ENCODE measurements at regions not wholly inside any gene's neighbourhood (a gene's known extent, or its start where the extent isn't known, plus 50 kb on each side); places are given as distances from the start of the nearest gene placed in this dataset.

GRCh38 chr3:99468918-99469317, 169.5 kb upstream of the COL8A1 start:
- Histone ChIP-seq H3K4me3 (ENCODE audit: insufficient read depth in 1 of 2, low read depth in 1 of 2, low read length in 2 of 2) (no peak overlapping the region), H3K14ac (ENCODE audit: low read length in 2 of 2) (no peak overlapping the region), H3K9ac (ENCODE audit: low read length) (no peak overlapping the region), H3K4me1 (ENCODE audit: control insufficient read depth, insufficient read depth, low read depth, low read length) (no peaks in the 10 kb centered on the region), H3K79me1 (replicated peaks; ENCODE audit: low read length, poor library complexity, severe bottlenecking) (no peaks in the 10 kb centered on the region), H3K4ac (ENCODE audit: low read depth in 1 of 2, low read length in 2 of 2) (no peak overlapping the region), H3K18ac (ENCODE audit: low read depth in 1 of 2, low read length in 2 of 2) (no peak overlapping the region), H4K8ac (ENCODE audit: low read length) (no peak overlapping the region), H2AK5ac (ENCODE audit: low read length, severe bottlenecking) (no peak overlapping the region), H2BK15ac (ENCODE audit: low read depth, poor library complexity, severe bottlenecking) (no peak overlapping the region), H3K4me2 (ENCODE audit: low read length, poor library complexity, severe bottlenecking) (no peak overlapping the region), H3K27me3 (ENCODE audit: control insufficient read depth in 1 of 2, insufficient read depth in 1 of 2, low read length in 2 of 2) (no peaks in the 10 kb centered on the region), H4K91ac (ENCODE audit: low read length) (no peak overlapping the region), H3K36me3 (ENCODE audit: control insufficient read depth in 1 of 2, insufficient read depth in 2 of 2, low read depth in 1 of 2, low read length in 2 of 2) (no peaks in the 10 kb centered on the region), H3K27ac (ENCODE audit: low read length, poor library complexity, severe bottlenecking) (no peak overlapping the region), H3K23ac (ENCODE audit: low read length in 2 of 2) (no peak overlapping the region), H2AFZ (ENCODE audit: low read depth, low read length) (no peak overlapping the region), H2BK12ac (ENCODE audit: low read length in 2 of 2) (no peak overlapping the region), H2BK5ac (ENCODE audit: low read depth, low read length, poor library complexity, severe bottlenecking) (no peak overlapping the region), H3K9me3 (ENCODE audit: control insufficient read depth, low read length) (no peaks in the 10 kb centered on the region), H2BK120ac (ENCODE audit: low read depth, low read length) (no peak overlapping the region)
- no peak for DNase-seq
- 76% methylated on average over 2 of the region's 3 CpGs for WGBS

- Histone ChIP-seq H3K18ac (ENCODE audit: low read depth in 1 of 2, low read length in 2 of 2) (no peak overlapping the region), H3K14ac (ENCODE audit: low read length in 2 of 2) (no peak overlapping the region), H3K4ac (ENCODE audit: low read depth in 1 of 2, low read length in 2 of 2) (no peak overlapping the region), H3K4me2 (ENCODE audit: low read length, poor library complexity, severe bottlenecking) (no peak overlapping the region), H3K79me1 (replicated peaks; ENCODE audit: low read length, poor library complexity, severe bottlenecking) (no peaks in the 10 kb centered on the region), H2BK120ac (ENCODE audit: low read depth, low read length) (no peak overlapping the region), H3K27ac (ENCODE audit: low read length, poor library complexity, severe bottlenecking) (no peak overlapping the region), H3K36me3 (ENCODE audit: control insufficient read depth in 1 of 2, insufficient read depth in 2 of 2, low read depth in 1 of 2, low read length in 2 of 2) (no peaks in the 10 kb centered on the region), H3K23ac (ENCODE audit: low read length in 2 of 2) (no peak overlapping the region), H2BK12ac (ENCODE audit: low read length in 2 of 2) (peak overlapping the region in 1 of 2 experiments; percentile 14), H4K91ac (ENCODE audit: low read length) (no peak overlapping the region), H3K9me3 (ENCODE audit: control insufficient read depth, low read length) (no peaks in the 10 kb centered on the region), H2BK5ac (ENCODE audit: low read depth, low read length, poor library complexity, severe bottlenecking) (no peak overlapping the region), H2BK15ac (ENCODE audit: low read depth, poor library complexity, severe bottlenecking) (peak overlapping the region; percentile 63), H2AK5ac (ENCODE audit: low read length, severe bottlenecking) (no peak overlapping the region), H3K27me3 (ENCODE audit: control insufficient read depth in 1 of 2, insufficient read depth in 1 of 2, low read length in 2 of 2) (no peaks in the 10 kb centered on the region), H2AFZ (ENCODE audit: low read depth, low read length) (no peak overlapping the region), H3K4me1 (ENCODE audit: control insufficient read depth, insufficient read depth, low read depth, low read length) (no peaks in the 10 kb centered on the region), H3K4me3 (ENCODE audit: insufficient read depth in 1 of 2, low read depth in 1 of 2, low read length in 2 of 2) (no peak overlapping the region), H3K9ac (ENCODE audit: low read length) (no peak overlapping the region), H4K8ac (ENCODE audit: low read length) (no peak overlapping the region)
- WGBS: 100% methylated on average over 3 of the region's 3 CpGs
- DNase-seq: no peak
Observed at GRCh38 chr3:99467420-99467819, 171.0 kb upstream of the COL8A1 start.

GRCh38 chr3:99466331-99466730, 172.1 kb upstream of the COL8A1 start:
- Histone ChIP-seq H2BK12ac (ENCODE audit: low read length in 2 of 2) (no peak overlapping the region), H3K23ac (ENCODE audit: low read length in 2 of 2) (no peak overlapping the region), H3K4me2 (ENCODE audit: low read length, poor library complexity, severe bottlenecking) (no peak overlapping the region), H3K36me3 (ENCODE audit: control insufficient read depth in 1 of 2, insufficient read depth in 2 of 2, low read depth in 1 of 2, low read length in 2 of 2) (no peaks in the 10 kb centered on the region), H3K4me3 (ENCODE audit: insufficient read depth in 1 of 2, low read depth in 1 of 2, low read length in 2 of 2) (no peak overlapping the region), H3K4me1 (ENCODE audit: control insufficient read depth, insufficient read depth, low read depth, low read length) (no peaks in the 10 kb centered on the region), H2BK5ac (ENCODE audit: low read depth, low read length, poor library complexity, severe bottlenecking) (no peak overlapping the region), H3K18ac (ENCODE audit: low read depth in 1 of 2, low read length in 2 of 2) (no peak overlapping the region), H3K4ac (ENCODE audit: low read depth in 1 of 2, low read length in 2 of 2) (no peak overlapping the region), H3K9ac (ENCODE audit: low read length) (no peak overlapping the region), H3K14ac (ENCODE audit: low read length in 2 of 2) (no peak overlapping the region), H2AK5ac (ENCODE audit: low read length, severe bottlenecking) (no peak overlapping the region), H2BK15ac (ENCODE audit: low read depth, poor library complexity, severe bottlenecking) (no peak overlapping the region), H2BK120ac (ENCODE audit: low read depth, low read length) (no peak overlapping the region), H3K9me3 (ENCODE audit: control insufficient read depth, low read length) (no peaks in the 10 kb centered on the region), H3K27me3 (ENCODE audit: control insufficient read depth in 1 of 2, insufficient read depth in 1 of 2, low read length in 2 of 2) (no peaks in the 10 kb centered on the region), H4K91ac (ENCODE audit: low read length) (no peak overlapping the region), H4K8ac (ENCODE audit: low read length) (no peak overlapping the region), H3K79me1 (replicated peaks; ENCODE audit: low read length, poor library complexity, severe bottlenecking) (no peaks in the 10 kb centered on the region), H2AFZ (ENCODE audit: low read depth, low read length) (no peak overlapping the region), H3K27ac (ENCODE audit: low read length, poor library complexity, severe bottlenecking) (no peak overlapping the region)
- DNase-seq: no peak
- WGBS: no CpG with 5 or more reads among the region's 2 CpGs

GRCh38 chr3:99458013-99458412, 180.4 kb upstream of the COL8A1 start:
- WGBS: 86% methylated on average over 3 of the region's 3 CpGs

More at GRCh38 chr3:99458013-99458412, 180.4 kb upstream of the COL8A1 start:
- Histone ChIP-seq H2AK5ac (ENCODE audit: low read length, severe bottlenecking) (no peak overlapping the region), H4K8ac (ENCODE audit: low read length) (no peak overlapping the region), H3K27ac (ENCODE audit: low read length, poor library complexity, severe bottlenecking) (no peak overlapping the region), H3K4me2 (ENCODE audit: low read length, poor library complexity, severe bottlenecking) (no peak overlapping the region), H3K14ac (ENCODE audit: low read length in 2 of 2) (no peak overlapping the region), H2BK15ac (ENCODE audit: low read depth, poor library complexity, severe bottlenecking) (no peak overlapping the region), H4K91ac (ENCODE audit: low read length) (no peak overlapping the region), H2AFZ (ENCODE audit: low read depth, low read length) (no peak overlapping the region), H2BK120ac (ENCODE audit: low read depth, low read length) (no peak overlapping the region), H3K27me3 (ENCODE audit: control insufficient read depth in 1 of 2, insufficient read depth in 1 of 2, low read length in 2 of 2) (no peaks in the 10 kb centered on the region), H2BK12ac (ENCODE audit: low read length in 2 of 2) (no peak overlapping the region), H2BK5ac (ENCODE audit: low read depth, low read length, poor library complexity, severe bottlenecking) (no peak overlapping the region), H3K9me3 (ENCODE audit: control insufficient read depth, low read length) (no peaks in the 10 kb centered on the region), H3K23ac (ENCODE audit: low read length in 2 of 2) (no peak overlapping the region), H3K9ac (ENCODE audit: low read length) (no peak overlapping the region), H3K79me1 (replicated peaks; ENCODE audit: low read length, poor library complexity, severe bottlenecking) (no peaks in the 10 kb centered on the region), H3K4me3 (ENCODE audit: insufficient read depth in 1 of 2, low read depth in 1 of 2, low read length in 2 of 2) (no peak overlapping the region), H3K18ac (ENCODE audit: low read depth in 1 of 2, low read length in 2 of 2) (no peak overlapping the region), H3K36me3 (ENCODE audit: control insufficient read depth in 1 of 2, insufficient read depth in 2 of 2, low read depth in 1 of 2, low read length in 2 of 2) (no peaks in the 10 kb centered on the region), H3K4ac (ENCODE audit: low read depth in 1 of 2, low read length in 2 of 2) (no peak overlapping the region), H3K4me1 (ENCODE audit: control insufficient read depth, insufficient read depth, low read depth, low read length) (no peaks in the 10 kb centered on the region)
- no peak for DNase-seq
